ENCODE measurements at regions not wholly inside any gene's neighbourhood (a gene's known extent, or its start where the extent isn't known, plus 50 kb on each side); places are given as distances from the start of the nearest gene placed in this dataset.

DNA sequence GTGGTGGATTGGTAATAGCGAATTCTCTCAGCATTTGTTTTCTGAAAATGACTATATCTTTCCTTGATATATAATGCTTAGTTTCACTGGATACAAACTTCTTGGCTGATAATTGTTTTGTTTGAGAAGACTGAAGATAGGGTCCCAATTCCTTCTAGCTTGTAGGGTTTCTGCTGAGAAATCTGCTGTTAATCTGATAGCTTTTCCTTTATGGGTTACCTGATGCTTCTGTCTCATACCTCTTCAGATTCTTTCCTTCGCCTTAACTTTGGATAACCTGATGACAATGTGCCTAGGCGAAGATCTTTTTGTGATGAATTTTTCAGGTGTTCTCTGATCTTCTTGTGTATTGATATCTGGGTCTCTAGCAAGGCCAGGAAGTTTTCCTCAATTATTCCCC is 94.7 kb upstream of the ACO1 start:
- TF ChIP-seq, protein P1, sequence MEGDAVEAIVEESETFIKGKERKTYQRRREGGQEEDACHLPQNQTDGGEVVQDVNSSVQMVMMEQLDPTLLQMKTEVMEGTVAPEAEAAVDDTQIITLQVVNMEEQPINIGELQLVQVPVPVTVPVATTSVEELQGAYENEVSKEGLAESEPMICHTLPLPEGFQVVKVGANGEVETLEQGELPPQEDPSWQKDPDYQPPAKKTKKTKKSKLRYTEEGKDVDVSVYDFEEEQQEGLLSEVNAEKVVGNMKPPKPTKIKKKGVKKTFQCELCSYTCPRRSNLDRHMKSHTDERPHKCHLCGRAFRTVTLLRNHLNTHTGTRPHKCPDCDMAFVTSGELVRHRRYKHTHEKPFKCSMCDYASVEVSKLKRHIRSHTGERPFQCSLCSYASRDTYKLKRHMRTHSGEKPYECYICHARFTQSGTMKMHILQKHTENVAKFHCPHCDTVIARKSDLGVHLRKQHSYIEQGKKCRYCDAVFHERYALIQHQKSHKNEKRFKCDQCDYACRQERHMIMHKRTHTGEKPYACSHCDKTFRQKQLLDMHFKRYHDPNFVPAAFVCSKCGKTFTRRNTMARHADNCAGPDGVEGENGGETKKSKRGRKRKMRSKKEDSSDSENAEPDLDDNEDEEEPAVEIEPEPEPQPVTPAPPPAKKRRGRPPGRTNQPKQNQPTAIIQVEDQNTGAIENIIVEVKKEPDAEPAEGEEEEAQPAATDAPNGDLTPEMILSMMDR (conservative IDR thresholded peaks at IDR 0.05; ENCODE audit: low read depth, low read length), result no peak
- no peaks in the 10 kb centered on the region for H3K4me1 ChIP-seq (ENCODE audit: control insufficient read depth, insufficient read depth, low read length)
- H3K18ac ChIP-seq (ENCODE audit: low read depth, low read length), result no peak overlapping the region
- no peak overlapping the region for H2AK5ac ChIP-seq (ENCODE audit: low read depth, low read length)
- H4K8ac ChIP-seq (ENCODE audit: low read depth in 2 of 2, low read length in 2 of 2), result no peak overlapping the region
- no peaks in the 10 kb centered on the region for H3K9me3 ChIP-seq (ENCODE audit: control insufficient read depth, insufficient read depth, low read length)
- H2BK120ac ChIP-seq (ENCODE audit: low read depth, low read length), result no peak overlapping the region
- no peak overlapping the region for H4K5ac ChIP-seq (ENCODE audit: low read depth, low read length)
- POLR2A ChIA-PET (ENCODE audit: unreplicated experiment), result no interaction called here
- DNase-seq (no peak), ATAC-seq (ENCODE audit: low read depth) (no peak)
- no peak overlapping the region for H2BK20ac ChIP-seq (ENCODE audit: low read depth, low read length)
- no peaks in the 10 kb centered on the region for H3K9me1 ChIP-seq (ENCODE audit: insufficient read depth, low read length)
- no peak overlapping the region for H3K4me3 ChIP-seq (ENCODE audit: insufficient read depth, low read depth, low read length)
- intact Hi-C loops (cut with micrococcal nuclease) (no loop called here), in situ Hi-C loops (cut with MboI; ENCODE audit: low sequenced_read_pairs) (no loop called here), dilution Hi-C loops (cut with HindIII; ENCODE audit: low sequenced_read_pairs, unreplicated experiment) (no loop called here)
- H3K23ac ChIP-seq (ENCODE audit: low read depth, low read length), result no peak overlapping the region
- H4K91ac ChIP-seq (ENCODE audit: insufficient read depth, low read depth, low read length), result no peak overlapping the region
- no peak overlapping the region for H3K56ac ChIP-seq (ENCODE audit: extremely low read depth, insufficient read depth, low read length)
- no peak overlapping the region for H3K9ac ChIP-seq (ENCODE audit: low read depth, low read length)
- H2BK5ac ChIP-seq (ENCODE audit: low read depth, low read length, poor library complexity, severe bottlenecking), result no peak overlapping the region
- CTCF ChIA-PET, result no interaction called here
- H2BK15ac ChIP-seq (ENCODE audit: low read depth, low read length), result no peak overlapping the region
- no peak overlapping the region for H3K4ac ChIP-seq (ENCODE audit: low read depth, low read length)
- H2AK9ac ChIP-seq (replicated peaks; ENCODE audit: low read depth, low read length, poor library complexity), result no peak overlapping the region
- no peak overlapping the region for H3K4me2 ChIP-seq (ENCODE audit: low read depth, low read length)
- no peak overlapping the region for H3K27ac ChIP-seq (ENCODE audit: insufficient read depth, low read length)
- WGBS, 2 experiments (ENCODE audit: extremely low coverage in 2 of 2, insufficient read length in 1 of 2), result no CpG with 5 or more reads among the region's 3 CpGs
- no peaks in the 10 kb centered on the region for H3K27me3 ChIP-seq (ENCODE audit: control insufficient read depth, insufficient read depth, low read length)
- H3K79me1 ChIP-seq (ENCODE audit: low read depth in 1 of 2, low read length in 2 of 2), result no peaks in the 10 kb centered on the region
- H4K20me1 ChIP-seq (ENCODE audit: insufficient read depth, low read length), result no peaks in the 10 kb centered on the region
- H3K14ac ChIP-seq (replicated peaks; ENCODE audit: low read depth, low read length), result no peak overlapping the region
- no peak overlapping the region for H2AFZ ChIP-seq (replicated peaks; ENCODE audit: low read length, poor library complexity)
- no peaks in the 10 kb centered on the region for H3K36me3 ChIP-seq (ENCODE audit: control insufficient read depth, insufficient read depth, low read length)
- no TSS peak for BruUV-seq (replicated peaks)
